ENCODE measurements at regions not wholly inside any gene's neighbourhood (a gene's known extent, or its start where the extent isn't known, plus 50 kb on each side); places are given as distances from the start of the nearest gene placed in this dataset.

DNA sequence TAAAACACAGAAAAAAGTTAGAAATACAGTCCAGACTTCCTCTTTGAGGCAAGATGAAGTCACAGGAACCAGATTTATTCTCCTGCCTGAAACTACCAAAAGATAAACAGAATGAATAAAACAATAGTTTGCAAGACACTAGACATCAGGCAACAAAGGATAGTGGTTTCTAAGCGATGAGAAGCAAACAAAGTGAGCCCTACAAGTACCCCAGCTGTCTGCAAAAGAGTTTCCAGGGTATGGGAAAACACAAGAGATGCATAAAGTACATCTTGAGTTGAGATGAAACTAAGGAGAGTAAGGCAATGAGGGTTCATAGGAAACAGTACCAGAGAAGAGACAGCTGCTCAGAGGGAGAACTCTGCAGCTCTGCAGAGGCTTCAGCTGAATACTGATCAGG is 83.3 kb upstream of the COL24A1 start:
- no peak overlapping the region for H3K4me3 ChIP-seq

DNA sequence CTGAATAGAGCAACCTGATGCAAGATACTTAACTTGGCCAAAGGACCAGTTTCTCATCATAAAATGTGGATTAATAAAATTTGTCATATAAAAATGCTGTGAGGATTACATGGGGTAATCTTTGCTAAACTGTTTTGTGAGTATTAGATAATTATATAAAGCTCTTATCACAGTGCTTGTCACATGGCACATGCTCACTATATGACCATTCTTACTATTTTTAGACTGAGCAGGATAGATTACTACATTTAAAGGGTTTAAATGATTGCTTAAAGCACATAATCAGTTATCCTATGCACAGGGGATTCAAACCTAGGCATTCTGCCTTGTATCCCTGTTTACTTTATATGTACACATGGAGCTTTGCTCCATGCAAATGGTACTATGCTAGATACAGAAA is 82.9 kb upstream of the COL24A1 start:
- Histone ChIP-seq H3K27ac (no peak overlapping the region), H3K36me3 (no peaks in the 10 kb centered on the region), H3K4me3 (no peak overlapping the region), H3K9me3 (ENCODE audit: low read depth) (no peaks in the 10 kb centered on the region), H3K27me3 (no peaks in the 10 kb centered on the region), H3K4me1 (ENCODE audit: low read depth) (no peaks in the 10 kb centered on the region)
- TF ChIP-seq, protein P1, sequence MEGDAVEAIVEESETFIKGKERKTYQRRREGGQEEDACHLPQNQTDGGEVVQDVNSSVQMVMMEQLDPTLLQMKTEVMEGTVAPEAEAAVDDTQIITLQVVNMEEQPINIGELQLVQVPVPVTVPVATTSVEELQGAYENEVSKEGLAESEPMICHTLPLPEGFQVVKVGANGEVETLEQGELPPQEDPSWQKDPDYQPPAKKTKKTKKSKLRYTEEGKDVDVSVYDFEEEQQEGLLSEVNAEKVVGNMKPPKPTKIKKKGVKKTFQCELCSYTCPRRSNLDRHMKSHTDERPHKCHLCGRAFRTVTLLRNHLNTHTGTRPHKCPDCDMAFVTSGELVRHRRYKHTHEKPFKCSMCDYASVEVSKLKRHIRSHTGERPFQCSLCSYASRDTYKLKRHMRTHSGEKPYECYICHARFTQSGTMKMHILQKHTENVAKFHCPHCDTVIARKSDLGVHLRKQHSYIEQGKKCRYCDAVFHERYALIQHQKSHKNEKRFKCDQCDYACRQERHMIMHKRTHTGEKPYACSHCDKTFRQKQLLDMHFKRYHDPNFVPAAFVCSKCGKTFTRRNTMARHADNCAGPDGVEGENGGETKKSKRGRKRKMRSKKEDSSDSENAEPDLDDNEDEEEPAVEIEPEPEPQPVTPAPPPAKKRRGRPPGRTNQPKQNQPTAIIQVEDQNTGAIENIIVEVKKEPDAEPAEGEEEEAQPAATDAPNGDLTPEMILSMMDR (IDR thresholded peaks at IDR 0.05; ENCODE audit: low read depth, low read length) = no peak
- no peak for DNase-seq (ENCODE audit: low read depth in 1 of 2, low spot score in 1 of 2)

More for the DNA sequence above, 83.3 kb upstream of the COL24A1 start:
- Histone ChIP-seq H3K36me3 (no peaks in the 10 kb centered on the region), H3K27ac (no peak overlapping the region), H3K4me1 (ENCODE audit: low read depth) (no peaks in the 10 kb centered on the region), H3K27me3 (no peaks in the 10 kb centered on the region), H3K9me3 (ENCODE audit: low read depth) (no peaks in the 10 kb centered on the region)
- TF ChIP-seq, protein P1 (IDR thresholded peaks at IDR 0.05; ENCODE audit: low read depth, low read length) = no peak
- DNase-seq (ENCODE audit: low read depth in 1 of 2, low spot score in 1 of 2) = no peak

DNA sequence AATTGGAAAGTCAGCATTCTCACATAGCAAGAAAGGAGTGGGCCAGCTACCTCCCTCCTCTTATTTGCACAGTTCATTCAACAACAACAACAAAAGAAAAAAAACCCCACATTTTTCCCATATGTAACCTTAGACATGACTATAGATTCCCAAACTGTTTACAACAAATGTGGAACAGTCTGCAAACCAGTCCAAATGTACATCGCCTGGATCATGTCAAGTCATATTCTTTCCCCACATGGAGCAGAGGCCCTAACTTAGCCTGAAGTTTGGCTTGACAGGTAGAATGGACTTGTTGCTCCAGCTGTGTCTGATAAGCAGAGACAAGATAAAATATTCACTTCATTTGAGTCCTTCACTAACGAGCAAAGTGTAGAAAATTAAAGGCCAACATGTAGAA is 81.7 kb upstream of the COL24A1 start:
- no peak for DNase-seq (ENCODE audit: low read depth in 1 of 2, low spot score in 1 of 2)
- TF ChIP-seq, protein P1 (IDR thresholded peaks at IDR 0.05; ENCODE audit: low read depth, low read length) = no peak
- H3K27ac ChIP-seq = no peak overlapping the region
- H3K4me3 ChIP-seq = no peak overlapping the region
- no peaks in the 10 kb centered on the region for H3K9me3 ChIP-seq (ENCODE audit: low read depth)
- H3K27me3 ChIP-seq = no peaks in the 10 kb centered on the region
- H3K36me3 ChIP-seq = no peaks in the 10 kb centered on the region
- no peaks in the 10 kb centered on the region for H3K4me1 ChIP-seq (ENCODE audit: low read depth)

DNA sequence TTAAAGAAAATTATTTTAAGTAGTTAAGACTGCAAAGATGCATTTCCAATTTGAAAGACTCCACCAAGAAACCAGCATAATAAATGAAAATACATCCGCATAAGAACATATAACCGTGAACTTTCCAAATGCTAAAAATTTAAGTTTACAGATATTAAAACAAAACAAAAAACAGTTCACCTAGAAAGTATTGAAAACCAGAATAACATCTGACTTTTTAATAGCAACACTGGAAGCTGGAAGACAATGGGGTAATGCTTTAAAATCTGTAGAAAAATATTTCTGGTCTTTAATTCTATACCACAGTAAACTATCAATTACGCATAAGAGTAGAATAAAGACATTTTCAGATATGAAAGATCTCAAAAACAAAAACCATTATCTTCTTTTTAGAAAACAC is 79.3 kb upstream of the COL24A1 start:
- H3K4me3 ChIP-seq = no peak overlapping the region
- no peak overlapping the region for H3K27ac ChIP-seq
- DNase-seq (ENCODE audit: low read depth in 1 of 2, low spot score in 1 of 2) = no peak
- TF ChIP-seq, protein P1 (IDR thresholded peaks at IDR 0.05; ENCODE audit: low read depth, low read length) = no peak
- no peaks in the 10 kb centered on the region for H3K9me3 ChIP-seq (ENCODE audit: low read depth)
- H3K4me1 ChIP-seq (ENCODE audit: low read depth) = no peaks in the 10 kb centered on the region
- H3K36me3 ChIP-seq = no peaks in the 10 kb centered on the region
- no peaks in the 10 kb centered on the region for H3K27me3 ChIP-seq

DNA sequence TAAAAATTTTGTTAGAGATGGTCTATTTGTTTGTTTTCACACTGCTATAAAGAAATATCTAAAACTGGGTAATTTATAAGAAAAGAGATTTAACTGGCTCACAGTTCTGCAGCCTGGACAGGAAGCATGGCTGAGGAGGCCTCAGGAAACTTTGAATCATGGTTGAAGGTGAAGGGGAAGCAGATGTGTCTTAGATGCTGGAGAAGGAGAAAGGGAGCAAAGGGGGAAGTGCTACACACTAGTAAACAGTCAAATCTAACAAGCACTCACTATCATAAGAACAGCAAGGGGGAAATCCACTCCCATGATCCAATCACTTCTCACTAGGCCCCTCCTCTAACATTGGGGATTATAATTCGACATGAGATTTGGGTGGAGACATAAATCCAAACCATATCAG is 76.8 kb upstream of the COL24A1 start:
- no peaks in the 10 kb centered on the region for H3K4me1 ChIP-seq (ENCODE audit: low read depth)
- no peaks in the 10 kb centered on the region for H3K9me3 ChIP-seq (ENCODE audit: low read depth)
- TF ChIP-seq, protein P1 (IDR thresholded peaks at IDR 0.05; ENCODE audit: low read depth, low read length) = no peak
- H3K36me3 ChIP-seq = no peaks in the 10 kb centered on the region
- H3K4me3 ChIP-seq = no peak overlapping the region
- DNase-seq (ENCODE audit: low read depth in 1 of 2, low spot score in 1 of 2) = no peak
- H3K27ac ChIP-seq = no peak overlapping the region
- no peaks in the 10 kb centered on the region for H3K27me3 ChIP-seq

DNA sequence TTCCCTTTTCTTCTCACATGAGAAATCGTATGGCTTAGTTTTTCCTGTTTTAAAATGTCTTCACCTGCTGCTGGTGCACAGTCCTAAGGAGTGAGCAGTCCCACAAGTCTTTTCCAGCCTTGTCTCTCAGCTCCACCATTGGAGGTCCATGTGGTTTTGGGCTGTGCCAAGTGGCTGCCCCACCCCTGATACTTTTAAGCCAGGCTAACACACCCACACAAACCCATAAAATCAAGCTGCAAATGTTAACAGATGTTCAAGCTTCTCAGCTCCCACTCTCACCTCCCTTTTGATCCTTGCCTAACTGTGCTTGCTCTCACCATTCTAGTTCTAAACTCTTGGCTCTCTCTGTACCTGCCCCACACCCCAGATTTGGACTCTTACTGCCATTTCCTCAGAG is 74.5 kb upstream of the COL24A1 start:
- Histone ChIP-seq H3K27ac (no peak overlapping the region), H3K4me1 (ENCODE audit: low read depth) (peaks cover 3% of the 10 kb centered on the region), H3K9me3 (ENCODE audit: low read depth) (no peaks in the 10 kb centered on the region), H3K4me3 (no peak overlapping the region), H3K36me3 (no peaks in the 10 kb centered on the region), H3K27me3 (no peaks in the 10 kb centered on the region)
- no peak for DNase-seq (ENCODE audit: low read depth in 1 of 2, low spot score in 1 of 2)
- TF ChIP-seq, protein P1 (IDR thresholded peaks at IDR 0.05; ENCODE audit: low read depth, low read length) = no peak

All from cardiac muscle cell (in vitro differentiated cells and primary cell).